K562 (cell line): ENCODE measurements at regions not wholly inside any gene's neighbourhood (a gene's known extent, or its start where the extent isn't known, plus 50 kb on each side); places are given as distances from the start of the nearest gene placed in this dataset.

Experiments
- ATAC-seq: fragments of 200-7000 bp; cut with Tn5 transposase; 3 replicates; pipeline ENCODE4 v1.9.1; 2020; ENCODE audit warnings: moderate library complexity
- BruUV-seq: library from RNA; stranded (reverse); fragments of 400-500 nt; replicated peaks from 2 replicates; lab custom pipeline; 2021; lab: Mats Ljungman, UMichigan
- CTCF ChIA-PET: fragments of 300-600 bp; formaldehyde crosslinking; extraction: SDS; loops from one replicate; lab custom pipeline; 2021; ENCODE audit warnings: low intra/inter-chr PET ratio; lab: Yijun Ruan, JAX
- POLR2A ChIA-PET: fragments of 300-600, 350-650 bp; sonication (Branson Sonifier 250); formaldehyde crosslinking; extraction: SDS; loops from one replicate; lab custom pipeline; 2021; ENCODE audit warnings: antibody characterized with exemption, inconsistent platforms; lab: Yijun Ruan, JAX
- DNase-seq, 4 experiments: peaks; one replicate each; pipeline versions ENCODE4 v3.0.0 to v3.0.0-alpha.2; 2011 to 2018; ENCODE audit warnings: low spot score in 3 of 4, mixed read lengths in 3 of 4; ENCODE audit errors: extremely low read depth in 1 of 4
- FAIRE-seq: peaks from 2 replicates; lab custom pipeline; 2011; peaks lifted over from hg19 to GRCh38; lab: Jason Lieb, UNC
- H2AFZ ChIP-seq: 2 replicates; pipeline ENCODE4 v1.6.0; 2011; ENCODE audit warnings: low read depth, low read length, control low read depth, inconsistent platforms
- H3K27ac ChIP-seq: fragments of 200-600 bp; 3 replicates; pipeline ENCODE4 v1.8.0; 2011; ENCODE audit warnings: low read depth, mild to moderate bottlenecking, control low read depth, inconsistent platforms, low read length, moderate library complexity, mixed read lengths; ENCODE audit errors: extremely low read depth
- H3K27me3 ChIP-seq, 2 experiments: fragments of 300-600 bp in 1 of 2; 2 replicates in 1 of 2; 3 replicates in 1 of 2; pipeline versions ENCODE4 v1.6.0 to v1.8.0; 2011; ENCODE audit warnings: inconsistent platforms in 2 of 2, low read length in 2 of 2, mild to moderate bottlenecking in 1 of 2, mixed read lengths in 1 of 2, moderate library complexity in 1 of 2; ENCODE audit not compliant: control insufficient read depth in 2 of 2, insufficient read depth in 2 of 2
- H3K36me3 ChIP-seq: fragments of 300-600 bp; 3 replicates; pipeline ENCODE4 v1.8.0; 2011; ENCODE audit warnings: mild to moderate bottlenecking, low read length, inconsistent platforms; ENCODE audit not compliant: control insufficient read depth, insufficient read depth
- H3K4me1 ChIP-seq, 2 experiments: fragments of 200-600 bp in 1 of 2; replicated peaks in 1 of 2; 2 replicates in 1 of 2; 3 replicates in 1 of 2; pipeline versions ENCODE4 v1.5.1 to v1.8.0; 2011; ENCODE audit warnings: inconsistent platforms in 2 of 2, low read length in 2 of 2, mild to moderate bottlenecking in 1 of 2, mixed read lengths in 1 of 2, moderate library complexity in 1 of 2; ENCODE audit not compliant: control insufficient read depth in 2 of 2, insufficient read depth in 2 of 2
- H3K4me2 ChIP-seq: 2 replicates; pipeline ENCODE4 v1.6.1; 2011; ENCODE audit warnings: low read length, control low read depth, inconsistent platforms, mixed read lengths; ENCODE audit not compliant: insufficient read depth
- H3K4me3 ChIP-seq: fragments of 200-600 bp; sonication (generic), shearing (Covaris generic); 2 replicates; pipeline ENCODE4 v1.5.1; 2016; ENCODE audit warnings: control low read depth, inconsistent platforms
- H3K79me2 ChIP-seq: fragments of 200-600 bp; 3 replicates; pipeline ENCODE4 v1.8.0; 2011; ENCODE audit warnings: low read length, inconsistent platforms; ENCODE audit not compliant: control insufficient read depth, insufficient read depth
- H3K9ac ChIP-seq, 2 experiments: 2 replicates each; pipeline versions ENCODE4 v1.6.0 to v1.6.1; 2011; ENCODE audit warnings: low read depth in 2 of 2, low read length in 2 of 2, control low read depth in 1 of 2, inconsistent platforms in 1 of 2, mild to moderate bottlenecking in 1 of 2, mixed read lengths in 1 of 2; ENCODE audit not compliant: insufficient read depth in 1 of 2
- H3K9me1 ChIP-seq: one replicate; pipeline ENCODE4 v1.6.0; 2011; ENCODE audit warnings: inconsistent platforms, mild to moderate bottlenecking, low read length, moderate library complexity; ENCODE audit not compliant: control insufficient read depth, insufficient read depth
- H3K9me3 ChIP-seq: replicated peaks from 2 replicates; pipeline ENCODE4 v1.5.1; 2011; ENCODE audit warnings: low read depth, low read length, inconsistent platforms; ENCODE audit not compliant: control insufficient read depth, insufficient read depth
- H4K20me1 ChIP-seq: replicated peaks from 2 replicates; pipeline ENCODE4 v1.6.1; 2011; ENCODE audit warnings: low read length, inconsistent platforms, mixed read lengths; ENCODE audit not compliant: control insufficient read depth, insufficient read depth
- CBX5 ChIP-seq: IDR thresholded peaks from 2 replicates; pipeline ENCODE4 v1.6.1; 2014; ENCODE audit warnings: low read depth, borderline replicate concordance
- CHAMP1 ChIP-seq: fragments of 450-650 bp; IDR thresholded peaks from 2 replicates; pipeline ENCODE4 v1.6.1; 2016; ENCODE audit warnings: mild to moderate bottlenecking
- EZH2 ChIP-seq: IDR thresholded peaks from 2 replicates; pipeline ENCODE4 v1.6.1; 2012; ENCODE audit warnings: low read depth, mild to moderate bottlenecking, inconsistent platforms, low read length, borderline replicate concordance
- GABPB1 ChIP-seq: sonication (generic); formaldehyde crosslinking; IDR thresholded peaks from 2 replicates; pipeline ENCODE4 v1.8.0; 2022; ENCODE audit warnings: mild to moderate bottlenecking, missing genetic modification reagents
- GTF2A2 ChIP-seq: IDR thresholded peaks from 2 replicates; pipeline ENCODE4 v1.6.1; 2016; ENCODE audit warnings: mild to moderate bottlenecking, missing genetic modification characterization, missing compliant biosample characterization
- KHSRP ChIP-seq: fragments of 450-650 bp; IDR thresholded peaks from 2 replicates; pipeline ENCODE4 v1.6.1; 2017
- LEF1 ChIP-seq: fragments of 450-650 bp; IDR thresholded peaks from 2 replicates; pipeline ENCODE4 v1.6.1; 2016; ENCODE audit warnings: mild to moderate bottlenecking
- NFRKB ChIP-seq: fragments of 450-650 bp; IDR thresholded peaks from 2 replicates; pipeline ENCODE4 v1.6.1; 2016; ENCODE audit warnings: low read depth
- OTX1 ChIP-seq: fragments of 450-650 bp; formaldehyde crosslinking; IDR thresholded peaks from 2 replicates; pipeline ENCODE4 v1.4.0; 2022; ENCODE audit warnings: mild to moderate bottlenecking
- PATZ1 ChIP-seq: fragments of 250-450 bp; sonication (Bioruptor Pico); IDR thresholded peaks from 2 replicates; pipeline ENCODE4 v1.5.0; 2020; ENCODE audit warnings: mild to moderate bottlenecking, borderline replicate concordance
- RB1 ChIP-seq: fragments of 450-650 bp; IDR thresholded peaks from 2 replicates; pipeline ENCODE4 v1.6.1; 2017; ENCODE audit warnings: low read depth, mild to moderate bottlenecking
- RBM25 ChIP-seq: fragments of 200-400 bp; formaldehyde crosslinking; IDR thresholded peaks from 2 replicates; pipeline ENCODE4 v1.6.1; 2018; ENCODE audit warnings: low read length, low read depth, moderate library complexity; ENCODE audit not compliant: severe bottlenecking
- SIN3A ChIP-seq, 2 experiments: fragments of 150-350 bp in 1 of 2; IDR thresholded peaks; 2 replicates each; pipeline ENCODE4 v1.6.1; 2011 to 2016; ENCODE audit warnings: borderline replicate concordance in 2 of 2, low read depth in 2 of 2, low read length in 2 of 2, mild to moderate bottlenecking in 2 of 2, moderate library complexity in 2 of 2; ENCODE audit not compliant: control insufficient read depth in 1 of 2
- SRSF3 ChIP-seq: fragments of 200-400 bp; formaldehyde crosslinking; IDR thresholded peaks from 2 replicates; pipeline ENCODE4 v1.6.1; 2016; ENCODE audit warnings: mild to moderate bottlenecking, low read length, moderate library complexity; ENCODE audit not compliant: insufficient read depth
- STAT5A ChIP-seq: IDR thresholded peaks from 2 replicates; pipeline ENCODE4 v1.6.1; 2012; ENCODE audit warnings: low read length, inconsistent platforms, borderline replicate concordance
- TBP ChIP-seq: optimal IDR thresholded peaks from 2 replicates; pipeline ENCODE3; 2011; ENCODE audit warnings: low read depth, low read length, improper control_type of control experiment
- ZFP36 ChIP-seq: fragments of 150-350 bp; IDR thresholded peaks from 2 replicates; pipeline ENCODE4 v1.6.1; 2018; ENCODE audit warnings: low read length, low read depth; ENCODE audit not compliant: partially characterized antibody
- ZNF143 ChIP-seq: sonication (generic); formaldehyde crosslinking; IDR thresholded peaks from 2 replicates; pipeline ENCODE4 v1.9.0; 2022; ENCODE audit warnings: mild to moderate bottlenecking, missing genetic modification reagents
- ZNF263 ChIP-seq: sonication (generic); formaldehyde crosslinking; IDR thresholded peaks from 2 replicates; pipeline ENCODE4 v1.8.0; 2022; ENCODE audit warnings: mild to moderate bottlenecking, missing genetic modification reagents, borderline replicate concordance
- WGBS: fragments of 100-300 bp; shearing (Covaris generic); methylation state at CpG from one replicate; pipeline ENCODE4 v1.1.6; 2016; ENCODE audit warnings: low coverage, mixed read lengths; ENCODE audit not compliant: insufficient coverage; ENCODE audit errors: missing lambda C conversion rate; 5-methylcytosine and 5-hydroxymethylcytosine counted together
- in situ Hi-C: fragments of 300-500 bp; cut with MboI; formaldehyde crosslinking; loops from 4 replicates; pipeline ENCODE4 v1.15.0; 2018; ENCODE audit warnings: inconsistent platforms, mixed read lengths
- intact Hi-C: fragments of 100-400 bp; cut with micrococcal nuclease; formaldehyde crosslinking; loops from 2 replicates; pipeline ENCODE4 v1.14.2; 2022

- TF ChIP-seq CHAMP1 (no peak), GTF2A2 (no peak), ZFP36 (no peak), OTX1 (no peak), NFRKB (no peak), PATZ1 (no peak), ZNF263 (no peak)
- TF ChIP-seq, all 486 proteins: peak for 0
Measured at GRCh38 chr10:44194435-44194834, 190.5 kb downstream of the CXCL12 start (continued).

GRCh38 chr10:44193567-44194220 lies 191.2 kb downstream of the CXCL12 start:
- Histone ChIP-seq H4K20me1 (no peaks in the 10 kb centered on the region), H3K9me1 (no peaks in the 10 kb centered on the region), H3K27me3 (peaks cover 0 to 15% of the 10 kb centered on the region in 2 experiments; a peak in 2 of 5 replicates), H3K9ac (no peak overlapping the region), H3K27ac (no peak overlapping the region), H3K36me3 (no peaks in the 10 kb centered on the region), H3K4me1 (no peaks in the 10 kb centered on the region), H3K4me2 (no peak overlapping the region), H3K9me3 (no peaks in the 10 kb centered on the region), H3K4me3 (no peak overlapping the region), H2AFZ (no peak overlapping the region), H3K79me2 (no peaks in the 10 kb centered on the region)
- 0% methylated on average over 5 of the region's 5 CpGs for WGBS
- FAIRE-seq = no peak
- ChIA-PET CTCF (no interaction called here), POLR2A (no interaction called here)
- in situ Hi-C loops = no loop called here
- ATAC-seq = no peak
- no peak for DNase-seq
- no TSS peak for BruUV-seq
- intact Hi-C loops = no loop called here
- no peak for TF ChIP-seq EZH2
- no peak for TF ChIP-seq GABPB1 (CRISPR knock-in tag)
- TF ChIP-seq RBM25 = no peak
- no peak for TF ChIP-seq STAT5A
- no peak for TF ChIP-seq SRSF3
- no peak for TF ChIP-seq CBX5
- TF ChIP-seq SIN3A (IDR thresholded peaks at IDR 0.05; ENCODE audit: borderline replicate concordance in 2 of 2, control insufficient read depth in 1 of 2, low read depth in 2 of 2, low read length in 2 of 2) = no peak
- TF ChIP-seq ZNF143 = no peak
- no peak for TF ChIP-seq LEF1
- TF ChIP-seq RB1 = no peak
- no peak for TF ChIP-seq KHSRP
- TF ChIP-seq TBP = no peak
